MM.1S (cell line): ENCODE measurements at regions not wholly inside any gene's neighbourhood (a gene's known extent, or its start where the extent isn't known, plus 50 kb on each side); places are given as distances from the start of the nearest gene placed in this dataset.
"Not testable (repeated sequence)": the region's sequence is repeated elsewhere in the genome, so short reads cannot be mapped to it uniquely, and the experiment has no call there.

Source experiments
- CTCF ChIP-seq: fragments of 300-600 bp; sonication (generic); IDR thresholded peaks from 2 replicates; pipeline ENCODE4 v1.5.1; 2016; ENCODE audit warnings: antibody characterized with exemption, low read length, mixed read lengths
- EZH2 ChIP-seq: fragments of 300-600 bp; sonication (generic); optimal IDR thresholded peaks from 2 replicates; pipeline ENCODE3; 2017; ENCODE audit warnings: low read depth, mild to moderate bottlenecking, antibody characterized with exemption, low read length, mixed read lengths

GRCh38 chr5:176037190-176037589 lies 69.1 kb upstream of the THOC3 start:
- not testable (repeated sequence) for TF ChIP-seq CTCF, EZH2
